HG02943 (cell line): ENCODE measurements at regions not wholly inside any gene's neighbourhood (a gene's known extent, or its start where the extent isn't known, plus 50 kb on each side); places are given as distances from the start of the nearest gene placed in this dataset.
"Not testable (repeated sequence)": the region's sequence is repeated elsewhere in the genome, so short reads cannot be mapped to it uniquely, and the experiment has no call there.

Experiments used
- ATAC-seq: cut with Tn5 transposase; IDR thresholded peaks from one replicate; pipeline ENCODE4 v1.9.1; 2021; ENCODE audit warnings: mild to moderate bottlenecking, low read depth, moderate library complexity; ENCODE audit not compliant: unreplicated experiment

GRCh38 chr1:182003953-182004586, 57.4 kb downstream of the ZNF648 start:
- ATAC-seq, result no peak

GRCh38 chr1:182003025-182003725, 58.3 kb downstream of the ZNF648 start:
- ATAC-seq, result no peak

GRCh38 chr1:182002570-182002969, 58.9 kb downstream of the ZNF648 start:
- no peak for ATAC-seq

- no peak for ATAC-seq
These were observed 62.7 kb downstream of the ZNF648 start for GRCh38 chr1:181998858-181999257.

- no peak for ATAC-seq
These were observed 69.4 kb downstream of the ZNF648 start for GRCh38 chr1:181992072-181992471.

- no peak for ATAC-seq
These were observed 70.8 kb downstream of the ZNF648 start for GRCh38 chr1:181990728-181991127.

GRCh38 chr1:181989261-181989920, 72.1 kb downstream of the ZNF648 start:
- no peak for ATAC-seq

- ATAC-seq, result no peak
These were observed 73.5 kb downstream of the ZNF648 start for GRCh38 chr1:181987996-181988395.

GRCh38 chr1:181987334-181987895, 74.1 kb downstream of the ZNF648 start:
- ATAC-seq, result no peak

GRCh38 chr1:181986907-181987305, 74.6 kb downstream of the ZNF648 start:
- no peak for ATAC-seq

GRCh38 chr1:181985936-181986906, 75.3 kb downstream of the ZNF648 start:
- no peak for ATAC-seq

- ATAC-seq, result no peak
These were observed 76.2 kb downstream of the ZNF648 start for GRCh38 chr1:181985281-181985680.

- ATAC-seq, result no peak
These were observed 77.5 kb downstream of the ZNF648 start for GRCh38 chr1:181984006-181984405.

GRCh38 chr1:181981821-181982220, 79.7 kb downstream of the ZNF648 start:
- no peak for ATAC-seq

- no peak for ATAC-seq
These were observed 89.3 kb downstream of the ZNF648 start for GRCh38 chr1:181972256-181972655.

GRCh38 chr1:181971424-181971823, 90.1 kb downstream of the ZNF648 start:
- ATAC-seq, result no peak

GRCh38 chr1:181969902-181970301, 91.6 kb downstream of the ZNF648 start:
- ATAC-seq, result no peak

- not testable (repeated sequence) for ATAC-seq
These were observed 106.8 kb downstream of the ZNF648 start for GRCh38 chr1:181954696-181955095.

GRCh38 chr1:181954178-181954577, 107.3 kb downstream of the ZNF648 start:
- ATAC-seq, result not testable (repeated sequence)

- ATAC-seq, result no peak
These were observed 107.9 kb downstream of the ZNF648 start for GRCh38 chr1:181953596-181953995.
